Ishikawa (cell line): ENCODE measurements at regions not wholly inside any gene's neighbourhood (a gene's known extent, or its start where the extent isn't known, plus 50 kb on each side); places are given as distances from the start of the nearest gene placed in this dataset.

Source experiments
- CEBPB ChIP-seq: IDR thresholded peaks from 2 replicates; pipeline ENCODE4 v1.6.1; 2012
- CREB1 ChIP-seq: IDR thresholded peaks from 2 replicates; pipeline ENCODE4 v1.6.1; 2012; ENCODE audit warnings: low read depth
- EGR1 ChIP-seq: IDR thresholded peaks from 2 replicates; pipeline ENCODE4 v1.6.1; 2012
- EP300 ChIP-seq: IDR thresholded peaks from 2 replicates; pipeline ENCODE4 v1.6.1; 2012; ENCODE audit warnings: borderline replicate concordance
- FOXM1 ChIP-seq: IDR thresholded peaks from 2 replicates; pipeline ENCODE4 v1.6.1; 2012; ENCODE audit warnings: low read depth, borderline replicate concordance
- MAX ChIP-seq: IDR thresholded peaks from 2 replicates; pipeline ENCODE4 v1.6.1; 2012
- NFIC ChIP-seq: IDR thresholded peaks from 2 replicates; pipeline ENCODE4 v1.6.1; 2012
- RAD21 ChIP-seq: IDR thresholded peaks from 2 replicates; pipeline ENCODE4 v1.6.1; 2012; ENCODE audit warnings: low read depth
- TAF1 ChIP-seq: IDR thresholded peaks from 2 replicates; pipeline ENCODE4 v1.6.1; 2012; ENCODE audit warnings: low read depth, mild to moderate bottlenecking
- TCF12 ChIP-seq: IDR thresholded peaks from 2 replicates; pipeline ENCODE4 v1.6.1; 2012; ENCODE audit warnings: low read depth
- USF1 ChIP-seq: IDR thresholded peaks from 2 replicates; pipeline ENCODE4 v1.6.1; 2012
- YY1 ChIP-seq: IDR thresholded peaks from 2 replicates; pipeline ENCODE4 v1.6.1; 2012; ENCODE audit warnings: low read depth
- ZBTB7A ChIP-seq: IDR thresholded peaks from 2 replicates; pipeline ENCODE4 v1.6.1; 2012; ENCODE audit warnings: low read depth
- TF ChIP-seq, protein P1 (sequence below): IDR thresholded peaks from 2 replicates; pipeline ENCODE4 v1.6.1; 2012; ENCODE audit warnings: low read depth, mild to moderate bottlenecking

- TF ChIP-seq FOXM1: no peak
Observed at GRCh38 chr18:62660691-62661090, 54.6 kb upstream of the PHLPP1 start.

- TF ChIP-seq, protein P1, sequence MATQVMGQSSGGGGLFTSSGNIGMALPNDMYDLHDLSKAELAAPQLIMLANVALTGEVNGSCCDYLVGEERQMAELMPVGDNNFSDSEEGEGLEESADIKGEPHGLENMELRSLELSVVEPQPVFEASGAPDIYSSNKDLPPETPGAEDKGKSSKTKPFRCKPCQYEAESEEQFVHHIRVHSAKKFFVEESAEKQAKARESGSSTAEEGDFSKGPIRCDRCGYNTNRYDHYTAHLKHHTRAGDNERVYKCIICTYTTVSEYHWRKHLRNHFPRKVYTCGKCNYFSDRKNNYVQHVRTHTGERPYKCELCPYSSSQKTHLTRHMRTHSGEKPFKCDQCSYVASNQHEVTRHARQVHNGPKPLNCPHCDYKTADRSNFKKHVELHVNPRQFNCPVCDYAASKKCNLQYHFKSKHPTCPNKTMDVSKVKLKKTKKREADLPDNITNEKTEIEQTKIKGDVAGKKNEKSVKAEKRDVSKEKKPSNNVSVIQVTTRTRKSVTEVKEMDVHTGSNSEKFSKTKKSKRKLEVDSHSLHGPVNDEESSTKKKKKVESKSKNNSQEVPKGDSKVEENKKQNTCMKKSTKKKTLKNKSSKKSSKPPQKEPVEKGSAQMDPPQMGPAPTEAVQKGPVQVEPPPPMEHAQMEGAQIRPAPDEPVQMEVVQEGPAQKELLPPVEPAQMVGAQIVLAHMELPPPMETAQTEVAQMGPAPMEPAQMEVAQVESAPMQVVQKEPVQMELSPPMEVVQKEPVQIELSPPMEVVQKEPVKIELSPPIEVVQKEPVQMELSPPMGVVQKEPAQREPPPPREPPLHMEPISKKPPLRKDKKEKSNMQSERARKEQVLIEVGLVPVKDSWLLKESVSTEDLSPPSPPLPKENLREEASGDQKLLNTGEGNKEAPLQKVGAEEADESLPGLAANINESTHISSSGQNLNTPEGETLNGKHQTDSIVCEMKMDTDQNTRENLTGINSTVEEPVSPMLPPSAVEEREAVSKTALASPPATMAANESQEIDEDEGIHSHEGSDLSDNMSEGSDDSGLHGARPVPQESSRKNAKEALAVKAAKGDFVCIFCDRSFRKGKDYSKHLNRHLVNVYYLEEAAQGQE: no peak
- TF ChIP-seq CREB1: no peak
Observed at GRCh38 chr18:62663731-62664336, 51.5 kb upstream of the PHLPP1 start.

GRCh38 chr18:62664414-62664813, 50.9 kb upstream of the PHLPP1 start:
- TF ChIP-seq TAF1 (no peak), EP300 (no peak), YY1 (no peak), NFIC (no peak), USF1 (no peak), RAD21 (no peak), CEBPB (no peak), ZBTB7A (no peak)

- TF ChIP-seq TAF1 (no peak), CEBPB (no peak), MAX (no peak), CREB1 (no peak), ZBTB7A (no peak), EGR1 (no peak), YY1 (no peak), USF1 (no peak), EP300 (no peak), NFIC (no peak), TCF12 (no peak), FOXM1 (no peak)
- TF ChIP-seq, protein P1: no peak
Observed at GRCh38 chr18:62665188-62665587, 50.2 kb upstream of the PHLPP1 start.
